ENCODE measurements at regions not wholly inside any gene's neighbourhood (a gene's known extent, or its start where the extent isn't known, plus 50 kb on each side); places are given as distances from the start of the nearest gene placed in this dataset.

DNA sequence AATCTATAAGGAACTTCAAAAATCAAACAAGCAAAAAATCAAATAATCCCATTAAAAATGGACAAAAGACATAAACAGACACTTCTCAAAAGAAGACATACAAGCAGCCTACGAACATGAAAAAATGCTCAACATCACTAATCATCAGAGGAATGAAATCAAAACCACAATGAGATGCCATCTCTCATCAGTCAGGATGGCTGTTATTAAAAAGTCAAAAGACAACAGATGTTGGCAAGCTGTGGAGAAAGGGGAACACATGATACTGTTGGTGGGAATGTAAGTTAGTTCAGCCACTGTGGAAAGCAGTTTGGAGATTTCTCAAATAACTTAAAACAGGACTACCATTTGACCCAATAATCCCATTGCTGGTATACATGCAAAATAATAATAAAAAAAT, 226.4 kb downstream of the S1PR1 start:
- TF ChIP-seq POLR2AphosphoS5 (IDR thresholded peaks at IDR 0.05) = no peak
- TF ChIP-seq POLR2A (IDR thresholded peaks at IDR 0.05) = no peak
